Left cardiac atrium (tissue), 4 donors: ENCODE measurements at regions not wholly inside any gene's neighbourhood (a gene's known extent, or its start where the extent isn't known, plus 50 kb on each side); places are given as distances from the start of the nearest gene placed in this dataset.
A peak's percentile ranks its signal among the peaks of the same experiment; 100 is the strongest.
"Not testable (repeated sequence)": the region's sequence is repeated elsewhere in the genome, so short reads cannot be mapped to it uniquely, and the experiment has no call there.

Source experiments
- ATAC-seq, 2 donors: fragments of 200-7000 bp; cut with Tn5 transposase; one replicate each; pipeline ENCODE4 v1.9.1; 2020; ENCODE audit warnings: mild to moderate bottlenecking in 2 of 2, moderate library complexity in 2 of 2
- DNase-seq: peaks from one replicate; pipeline ENCODE4 v3.0.0-alpha.2; 2020
- intact Hi-C, 2 donors: fragments of 100-400 bp; cut with DNase I; formaldehyde crosslinking; loops; one replicate each; pipeline versions ENCODE4 v1.14.1 to v1.15.1; 2022 to 2023
- donor health status: DM: no; HTN: yes; CAD: no.
- donor health status: DM: no; HTN: yes; CAD: no; lungs with severe emphysema.
- donor health status: DM: yes; HTN: yes; CAD: no.
- donor health status: Dilated cardiomyopathy.

DNA sequence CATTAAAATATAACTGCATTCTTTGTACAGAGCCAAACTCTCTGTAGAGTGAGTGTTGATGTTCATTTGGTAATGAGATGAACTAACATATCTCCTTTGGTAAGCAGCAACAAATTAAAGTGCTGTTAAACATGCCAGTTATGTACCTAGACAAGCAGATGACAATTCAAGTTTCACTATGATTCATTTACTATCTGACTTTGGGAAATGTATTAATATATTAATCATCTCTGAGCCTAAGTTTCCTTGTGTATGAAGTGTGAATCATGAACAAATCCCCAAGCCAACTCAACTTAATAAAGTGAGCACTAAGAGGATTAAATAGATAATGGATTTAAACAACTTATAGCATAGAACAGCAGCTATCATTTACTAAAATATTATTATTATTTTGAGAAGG lies 1044.2 kb downstream of the GLUD2 start:
- intact Hi-C loops = no loop called here
- ATAC-seq = no peak

DNA sequence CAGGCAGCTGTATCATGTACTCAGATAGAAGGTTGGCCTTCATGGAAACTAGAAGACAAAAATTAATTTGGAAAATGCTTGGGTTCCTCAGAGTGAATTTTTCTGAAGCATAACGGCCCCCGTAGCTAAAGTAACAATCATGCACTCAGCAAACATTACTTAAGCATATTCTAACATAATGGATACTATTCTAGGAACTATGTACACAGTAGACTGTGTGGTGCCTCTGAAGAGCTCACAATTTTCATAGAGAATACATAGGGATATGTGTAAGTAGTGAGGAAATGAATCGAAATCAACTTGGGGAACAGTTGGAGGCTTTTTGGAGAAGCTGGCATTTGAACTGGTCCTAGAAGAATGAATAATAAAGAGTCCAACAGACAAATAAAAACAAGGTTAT lies 1045.0 kb downstream of the GLUD2 start:
- no peak for ATAC-seq
- DNase-seq = no peak
- intact Hi-C loops = no loop called here

More for the DNA sequence above, 1044.2 kb downstream of the GLUD2 start:
- no peak for DNase-seq

DNA sequence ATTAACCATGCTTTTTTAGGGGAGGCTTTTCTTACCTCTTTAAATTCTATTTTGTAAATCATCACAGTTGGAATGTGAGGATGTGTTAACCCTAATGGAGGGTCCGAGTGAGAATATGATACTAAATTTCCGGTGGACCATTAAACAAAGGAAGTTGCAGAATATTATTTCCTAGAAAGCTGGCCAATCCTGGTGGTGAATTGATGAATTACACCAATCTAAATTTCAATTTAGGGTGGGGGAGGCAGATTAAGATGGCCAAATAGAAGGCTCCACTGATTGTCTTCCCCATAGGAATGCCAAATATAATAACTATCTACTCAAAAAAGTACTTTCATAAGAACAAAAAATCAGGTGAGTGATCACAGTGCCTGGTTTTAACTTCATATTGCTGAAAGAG lies 1045.6 kb downstream of the GLUD2 start:
- ATAC-seq = no peak
- no peak for DNase-seq
- intact Hi-C loops = no loop called here

DNA sequence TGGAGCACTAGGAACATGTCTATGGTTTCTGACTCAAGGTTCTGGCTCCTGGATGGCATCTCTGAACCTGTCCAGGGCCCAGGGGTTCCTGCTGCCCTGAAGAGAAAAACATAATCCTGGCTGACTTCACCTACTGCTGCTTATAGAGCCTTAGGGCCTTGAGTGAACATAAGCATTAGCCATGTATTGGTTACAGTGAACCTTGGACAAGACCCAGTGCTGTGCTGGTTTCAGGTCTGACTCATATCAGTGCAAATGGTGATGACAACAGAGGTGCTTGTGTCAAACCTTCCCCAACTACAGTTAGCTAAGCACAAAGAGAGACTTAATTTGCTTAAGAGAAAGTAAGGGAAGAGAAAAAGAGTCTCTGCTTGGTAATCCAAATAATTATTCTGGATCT lies 1047.2 kb downstream of the GLUD2 start:
- intact Hi-C loops = no loop called here
- DNase-seq = no peak
- no peak for ATAC-seq

DNA sequence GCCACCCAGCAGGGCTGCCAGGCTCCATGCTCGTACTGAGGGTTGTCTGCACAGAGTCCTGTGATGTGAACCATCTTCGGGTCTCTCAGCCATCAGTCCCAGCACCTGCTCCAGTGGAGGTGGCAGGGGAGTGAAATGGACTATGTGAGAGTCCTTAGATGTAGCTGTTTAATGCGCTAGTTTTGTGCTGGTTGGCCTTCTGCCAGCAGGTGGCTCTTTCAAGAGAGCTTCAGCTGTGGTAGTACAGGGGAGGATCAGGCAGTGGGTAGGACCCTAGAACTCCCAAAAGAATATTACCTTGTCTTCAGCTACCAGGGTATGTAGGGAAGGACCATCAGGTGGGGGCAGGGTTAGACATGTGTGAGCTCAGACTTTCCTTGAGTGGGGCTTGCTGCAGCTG lies 1066.0 kb downstream of the GLUD2 start:
- no peak for ATAC-seq
- no peak for DNase-seq
- intact Hi-C loops = no loop called here

DNA sequence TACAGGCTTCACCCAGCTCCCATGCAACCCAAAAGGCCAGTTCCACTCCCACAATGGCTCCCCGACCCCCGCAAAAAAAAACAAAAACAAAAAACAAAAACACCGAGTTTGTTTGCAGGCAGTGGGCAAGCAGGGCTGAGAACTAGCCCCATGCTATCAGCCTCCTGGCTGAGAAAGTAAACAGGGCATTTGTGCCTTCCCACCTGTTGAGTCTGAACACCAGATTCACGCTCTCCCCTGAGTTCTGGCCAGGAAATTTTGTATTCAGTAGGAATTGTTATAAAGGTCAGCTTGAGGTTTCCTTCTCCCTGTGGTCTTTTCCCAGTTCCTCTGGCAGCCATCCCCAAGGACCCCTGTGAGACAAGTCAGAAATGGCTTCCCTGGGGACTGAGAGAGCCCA lies 1066.5 kb downstream of the GLUD2 start:
- DNase-seq = no peak
- no peak for ATAC-seq
- intact Hi-C loops = no loop called here

DNA sequence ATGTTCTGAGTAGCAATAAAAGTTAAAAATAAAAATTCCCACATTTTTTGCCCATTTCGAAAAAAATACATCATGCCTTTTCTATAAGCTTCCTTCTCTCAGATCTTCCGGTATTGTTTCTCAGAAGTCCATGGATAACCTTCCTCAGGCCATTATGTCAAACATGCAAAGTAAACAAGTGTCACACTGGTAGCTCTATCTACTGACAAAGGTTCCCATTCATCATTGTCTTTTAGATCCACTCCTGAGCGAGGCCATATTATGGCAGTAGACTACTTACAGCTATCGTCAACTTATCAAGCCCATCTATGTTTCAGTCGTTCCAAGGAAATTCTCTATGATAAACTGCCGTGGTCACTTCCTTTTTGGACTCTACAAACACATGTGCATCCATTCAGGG lies 1068.2 kb downstream of the GLUD2 start:
- ATAC-seq (no peak), DNase-seq (no peak)
- intact Hi-C loops = no loop called here

DNA sequence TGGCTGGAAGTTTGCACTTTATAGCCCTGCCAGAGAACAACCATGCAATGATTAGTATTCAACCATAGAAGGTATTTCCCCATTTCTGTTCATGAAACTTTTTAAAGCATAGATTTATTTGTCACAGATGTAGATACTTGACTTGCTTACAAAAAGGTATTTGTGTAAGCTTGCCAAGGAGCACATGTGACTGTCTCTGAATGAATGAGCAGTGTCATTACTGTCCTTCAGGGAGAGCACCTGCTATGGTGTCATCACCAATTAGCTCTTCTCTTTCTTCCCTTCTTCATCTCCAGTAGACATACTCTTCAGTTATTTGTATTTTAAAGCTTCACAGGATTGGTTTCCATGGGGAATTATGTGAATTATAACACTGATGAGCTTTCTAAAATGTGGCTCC lies 1064.7 kb upstream of the GRIA3 start:
- no peak for DNase-seq
- intact Hi-C loops = no loop called here
- no peak for ATAC-seq

DNA sequence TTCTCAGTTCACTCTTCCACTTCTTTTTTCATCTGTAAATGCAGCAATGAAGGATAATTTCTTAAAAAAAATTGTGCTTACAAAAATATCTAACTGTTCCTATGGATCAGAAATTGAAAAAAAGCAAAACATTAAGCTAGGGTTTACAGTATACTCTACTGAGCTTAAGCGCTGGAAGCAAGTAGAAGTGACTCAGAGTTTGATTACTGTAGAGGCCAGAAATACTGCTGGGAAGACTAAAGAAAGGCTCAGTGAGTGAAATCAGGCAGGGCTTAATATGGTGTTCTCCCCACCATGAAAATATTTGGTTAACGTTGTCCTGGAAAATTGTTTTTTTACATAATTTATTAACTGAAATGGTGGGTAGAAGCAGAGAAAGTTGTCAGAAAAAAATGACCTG lies 1061.8 kb upstream of the GRIA3 start:
- no peak for ATAC-seq
- intact Hi-C loops = no loop called here
- DNase-seq = no peak

DNA sequence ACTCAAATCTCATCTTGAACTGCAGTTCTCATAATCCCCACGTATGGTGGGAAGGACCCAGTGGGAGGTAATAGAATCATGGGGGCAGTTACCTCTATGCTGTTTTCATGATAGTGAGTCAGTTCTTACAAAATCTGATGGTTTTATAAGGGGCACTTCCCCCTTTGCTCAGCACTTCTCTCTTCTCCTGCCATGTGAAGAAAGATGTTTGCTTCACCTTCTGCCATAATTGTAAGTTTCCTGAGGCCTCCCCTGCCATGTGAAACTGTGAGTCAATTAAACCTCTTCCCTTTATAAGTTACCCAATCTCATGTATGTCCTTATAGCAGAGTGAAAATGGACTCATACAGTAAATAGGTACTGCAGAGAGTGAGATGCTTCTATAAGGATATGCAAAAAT lies 1050.6 kb upstream of the GRIA3 start:
- intact Hi-C loops = no loop called here
- ATAC-seq = no peak
- DNase-seq = no peak

DNA sequence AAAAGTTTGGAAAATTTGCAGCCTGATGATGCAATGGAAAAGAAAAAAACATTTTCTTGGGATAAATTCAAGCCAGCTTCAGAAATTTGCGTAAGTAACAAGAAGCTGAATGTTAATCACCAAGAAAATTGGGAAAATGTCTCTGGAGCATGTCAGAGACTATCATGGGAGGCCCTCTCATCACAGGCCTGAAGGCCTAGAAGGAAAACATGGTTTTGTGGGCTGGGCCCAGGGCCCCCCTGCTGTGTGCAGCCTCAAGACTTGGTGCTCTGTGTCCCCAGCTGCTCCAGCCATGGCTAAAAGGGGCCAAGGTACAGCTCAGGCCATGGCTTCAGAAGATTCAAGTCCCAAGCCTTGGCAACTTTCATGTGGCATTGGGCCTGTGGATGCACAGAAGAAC lies 1049.8 kb upstream of the GRIA3 start:
- intact Hi-C loops = no loop called here
- ATAC-seq (peak in 1 of 2 donors; percentile 76), DNase-seq (no peak)

DNA sequence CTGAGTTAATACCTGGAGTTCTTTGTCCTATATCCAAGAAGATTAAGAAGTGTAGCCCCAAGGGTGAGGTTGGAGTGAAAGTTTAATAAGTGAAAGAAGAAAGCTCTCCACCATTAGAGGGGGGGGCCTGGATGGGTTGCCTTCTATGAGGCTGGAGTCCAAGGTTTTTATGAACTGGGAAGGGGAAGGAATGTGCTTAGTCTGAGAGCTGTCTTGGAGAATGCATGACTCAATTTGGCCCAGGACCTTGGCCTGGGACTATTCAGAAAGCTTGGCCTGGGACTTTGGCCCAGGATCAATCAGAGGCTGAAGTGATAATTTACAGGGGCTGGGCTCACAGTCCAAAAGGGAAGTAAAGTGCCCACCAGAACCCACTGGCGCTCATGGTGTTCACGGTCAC lies 1049.0 kb upstream of the GRIA3 start:
- DNase-seq (no peak), ATAC-seq (peak in 1 of 2 donors; percentile 82)
- intact Hi-C loops = no loop called here

DNA sequence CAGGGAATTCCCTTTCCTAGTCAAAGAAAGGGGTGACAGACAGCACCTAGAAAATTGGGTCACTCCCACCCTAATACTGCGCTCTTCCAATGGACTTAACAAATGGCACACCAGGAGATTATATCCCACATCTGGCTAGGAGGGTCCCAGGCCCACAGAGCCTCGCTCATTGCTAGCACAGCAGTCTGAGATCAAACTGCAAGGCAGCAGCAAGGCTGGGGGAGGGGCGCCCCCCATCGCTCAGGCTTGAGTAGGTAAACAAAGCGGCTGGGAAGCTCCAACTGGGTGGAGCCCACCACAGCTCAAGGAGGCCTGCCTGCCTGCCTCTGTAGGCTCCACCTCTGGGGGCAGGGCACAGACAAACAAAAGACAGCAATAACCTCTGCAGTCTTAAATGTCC lies 1043.9 kb upstream of the GRIA3 start:
- DNase-seq, intact Hi-C loops, ATAC-seq: not testable (repeated sequence)

DNA sequence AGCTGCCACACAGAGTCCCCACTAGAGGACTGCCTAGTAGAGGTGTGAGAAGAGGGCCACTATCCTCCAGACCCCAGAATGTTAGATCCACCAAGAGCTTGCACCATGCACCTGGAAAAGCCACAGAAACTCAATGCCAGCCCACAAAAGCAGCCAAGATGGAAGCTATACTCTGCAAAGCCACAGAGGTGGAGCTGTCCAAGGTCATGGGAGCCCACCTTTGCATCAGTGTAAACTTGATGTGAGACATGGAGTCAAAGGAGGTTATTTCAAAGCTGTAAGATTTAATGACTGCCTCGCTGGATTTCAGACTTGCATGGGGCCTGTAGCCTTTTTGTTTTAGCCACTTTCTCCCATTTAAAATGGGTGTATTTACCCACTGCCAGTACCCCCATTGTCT lies 1030.1 kb upstream of the GRIA3 start:
- intact Hi-C loops = no loop called here
- ATAC-seq = no peak
- DNase-seq = no peak

DNA sequence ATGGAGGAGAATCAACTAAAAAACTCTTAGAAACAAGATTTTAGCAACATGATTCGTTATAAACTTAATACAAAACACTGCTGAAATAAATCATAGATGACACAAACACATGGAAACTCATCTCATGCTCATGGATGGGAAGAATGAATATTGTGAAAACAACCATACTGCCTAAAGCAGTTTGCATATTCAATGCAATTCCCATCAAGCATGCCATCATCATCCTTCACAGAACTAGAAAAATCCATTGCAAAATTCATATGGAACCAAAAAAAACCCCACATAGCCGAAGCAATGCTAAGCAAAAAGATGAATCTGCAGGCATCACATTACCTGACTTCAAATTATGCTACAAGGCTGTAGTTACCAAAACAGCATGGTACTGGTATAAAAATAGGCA lies 1015.8 kb upstream of the GRIA3 start:
- intact Hi-C loops = no loop called here
- DNase-seq (no peak), ATAC-seq (no peak)

DNA sequence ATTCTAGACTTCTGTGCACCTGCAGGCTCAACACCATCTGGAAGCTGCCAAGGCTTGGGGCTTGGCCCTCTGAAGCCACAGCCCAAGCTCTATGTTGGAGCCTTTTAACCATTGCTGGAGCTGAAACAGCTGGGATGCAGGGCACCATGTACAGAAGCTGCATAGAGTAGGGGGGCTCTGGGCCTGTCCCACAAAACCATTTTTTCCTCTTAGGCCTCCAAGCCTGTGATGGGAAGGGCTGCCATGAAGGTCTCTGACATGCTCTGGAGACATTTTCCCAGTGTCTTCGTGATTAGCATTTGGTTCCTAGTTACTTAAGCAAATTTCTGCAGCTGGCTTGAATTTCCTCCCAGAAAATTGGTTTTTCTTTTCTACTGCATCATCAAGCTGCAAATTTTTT lies 999.3 kb upstream of the GRIA3 start:
- ATAC-seq (no peak), DNase-seq (no peak)
- intact Hi-C loops = no loop called here

DNA sequence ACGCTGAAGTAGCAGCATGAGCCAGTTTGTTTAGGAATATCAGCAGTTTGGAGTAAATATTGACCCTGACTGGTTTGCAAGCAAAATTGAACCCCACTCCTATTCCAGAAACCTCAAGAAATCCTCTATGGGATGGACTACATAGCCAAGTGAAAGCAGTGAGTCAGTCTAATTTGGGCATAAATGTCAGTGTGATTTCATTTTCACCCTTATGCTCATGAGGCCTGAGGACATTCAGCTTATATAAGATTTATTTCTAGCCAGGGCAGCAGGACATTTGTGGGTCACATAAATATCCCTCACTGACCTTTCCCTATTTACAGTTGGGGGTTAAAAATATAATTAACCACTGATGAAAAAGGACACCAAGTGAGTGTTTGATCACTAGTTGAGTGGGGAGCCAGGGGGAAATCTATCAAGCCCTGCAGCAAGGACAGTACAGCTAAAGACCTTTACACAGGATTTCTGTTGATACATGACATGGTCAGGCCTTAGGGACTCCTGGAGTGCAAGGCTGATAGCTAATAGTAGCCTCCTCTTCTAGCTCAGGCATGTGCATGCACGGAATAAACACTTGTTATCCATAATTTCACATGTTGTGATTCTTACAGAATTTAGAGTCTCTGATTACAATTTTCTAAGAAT lies 996.9 kb upstream of the GRIA3 start:
- intact Hi-C loops = no loop called here
- DNase-seq = no peak
- ATAC-seq = peak in 1 of 2 donors; percentile 30

DNA sequence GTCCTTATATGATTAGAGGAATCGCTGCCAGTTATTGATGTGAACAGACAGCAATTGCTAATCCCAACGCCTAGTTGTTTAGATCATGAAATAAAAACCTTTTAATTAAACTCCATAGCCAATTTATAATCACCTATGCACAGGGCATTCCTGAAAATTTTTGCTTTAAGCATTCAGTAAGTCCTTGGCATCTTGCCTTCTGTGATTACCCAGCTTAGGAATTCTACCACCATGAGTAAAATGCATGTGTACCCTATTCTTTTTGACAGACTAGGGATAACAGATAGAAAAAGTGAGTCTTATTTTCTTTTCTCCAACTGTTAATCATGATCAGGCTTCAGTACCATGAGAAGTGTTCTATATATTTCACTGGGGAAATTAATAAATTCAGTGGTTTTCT lies 995.3 kb upstream of the GRIA3 start:
- intact Hi-C loops = no loop called here
- DNase-seq (no peak), ATAC-seq (no peak)

DNA sequence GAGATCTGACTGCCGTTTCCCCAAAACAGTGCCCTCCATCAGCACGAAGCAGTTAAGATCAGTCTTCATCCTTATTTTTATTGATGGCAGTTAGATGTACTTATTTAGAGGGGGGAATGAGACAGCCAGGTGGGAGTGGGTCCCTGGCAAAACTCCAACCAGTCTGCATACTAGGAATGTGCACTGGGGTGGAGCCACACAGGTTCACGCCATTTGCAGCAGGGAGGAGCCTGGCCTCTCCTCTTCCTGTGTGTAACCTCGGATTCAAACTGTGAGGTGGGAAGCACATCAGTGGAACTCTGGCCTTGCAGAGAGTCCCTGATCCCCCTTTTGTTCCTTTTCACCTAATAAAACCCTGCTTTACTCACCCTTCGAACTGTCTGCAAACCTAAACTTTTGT lies 987.7 kb upstream of the GRIA3 start:
- DNase-seq = no peak
- no peak for ATAC-seq
- intact Hi-C loops = no loop called here

DNA sequence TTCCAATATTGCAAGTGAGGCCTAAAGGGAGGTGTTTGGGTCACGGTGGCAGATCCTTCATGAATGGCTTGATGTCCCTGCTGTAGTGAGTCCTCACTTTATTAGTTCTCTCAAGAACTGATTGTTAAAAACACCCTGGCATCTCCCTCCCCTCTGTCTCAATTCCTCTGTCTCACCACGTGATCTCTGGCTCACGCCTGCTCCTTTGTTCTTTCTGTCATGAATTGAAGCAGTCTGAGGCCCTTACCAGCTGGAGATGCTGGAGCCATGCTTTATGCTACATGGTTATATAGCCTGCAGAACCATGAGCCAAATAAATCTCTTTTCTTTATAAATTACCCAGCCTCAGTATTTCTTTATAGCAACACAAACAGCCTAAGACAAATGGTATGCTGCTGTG lies 980.7 kb upstream of the GRIA3 start:
- ATAC-seq = no peak
- intact Hi-C loops = no loop called here
- DNase-seq = no peak

DNA sequence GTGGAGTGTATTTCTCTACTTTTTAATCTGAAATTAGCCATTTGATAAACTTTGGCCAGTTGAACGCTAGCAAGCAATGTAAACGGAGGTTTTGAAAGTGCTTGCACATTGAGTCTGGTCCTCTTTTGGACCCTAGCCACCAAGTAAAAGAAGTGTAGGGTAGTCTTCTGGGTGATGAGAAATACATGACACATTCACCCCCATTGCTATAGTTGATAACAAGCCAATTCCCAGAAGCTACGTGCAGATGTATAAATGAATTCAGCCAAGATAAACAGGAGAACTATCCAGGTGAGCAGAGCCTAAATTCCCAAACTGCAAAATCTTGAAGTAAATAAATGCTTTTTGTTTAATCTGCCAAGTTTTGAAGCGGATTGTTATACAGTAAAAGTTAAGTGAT lies 965.4 kb upstream of the GRIA3 start:
- DNase-seq (no peak), ATAC-seq (no peak)
- intact Hi-C loops = no loop called here

DNA sequence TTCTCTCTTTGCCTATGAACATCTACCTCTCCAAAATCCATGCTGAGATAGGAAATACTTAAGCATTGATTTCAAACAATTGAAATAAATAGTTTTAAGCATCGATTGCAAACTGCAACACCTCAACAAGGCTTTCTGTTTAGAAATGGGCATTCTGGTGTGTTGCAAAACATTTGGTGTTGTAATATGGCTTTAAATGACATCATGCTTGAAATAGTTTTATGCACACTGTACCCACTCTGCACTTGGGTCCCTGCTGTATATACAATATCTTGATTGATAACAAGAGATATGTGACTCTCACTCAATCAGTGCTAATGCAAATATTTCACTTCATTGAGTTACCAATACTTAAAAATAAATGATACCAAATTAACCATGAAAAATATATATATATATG lies 964.9 kb upstream of the GRIA3 start:
- intact Hi-C loops = no loop called here
- ATAC-seq = no peak

More for the DNA sequence above, 964.9 kb upstream of the GRIA3 start:
- no peak for DNase-seq
